ENCODE measurements at regions not wholly inside any gene's neighbourhood (a gene's known extent, or its start where the extent isn't known, plus 50 kb on each side); places are given as distances from the start of the nearest gene placed in this dataset.

GRCh38 chr18:60147323-60147722, 225.3 kb downstream of the MC4R start:
- Histone ChIP-seq H3K36me3 (ENCODE audit: control insufficient read depth, insufficient read depth, low read length) (no peaks in the 10 kb centered on the region), H2BK120ac (ENCODE audit: low read depth, low read length) (no peak overlapping the region), H2AK5ac (ENCODE audit: low read length) (no peak overlapping the region), H3K27me3 (ENCODE audit: insufficient read depth, low read length, poor library complexity) (no peaks in the 10 kb centered on the region), H2BK15ac (replicated peaks; ENCODE audit: low read depth) (no peak overlapping the region), H3K4me1 (ENCODE audit: control insufficient read depth, low read depth, low read length) (no peaks in the 10 kb centered on the region), H4K8ac (ENCODE audit: low read depth, low read length) (no peak overlapping the region), H3K23ac (ENCODE audit: low read length) (no peak overlapping the region), H4K5ac (ENCODE audit: low read length) (no peak overlapping the region), H3K79me1 (ENCODE audit: low read length) (no peaks in the 10 kb centered on the region), H3K4me3 (ENCODE audit: low read length) (no peak overlapping the region), H3K79me2 (ENCODE audit: control insufficient read depth, insufficient read depth, low read length) (no peaks in the 10 kb centered on the region), H3K4me2 (ENCODE audit: low read length) (no peak overlapping the region), H3K9ac (ENCODE audit: low read length) (no peak overlapping the region), H3K27ac (ENCODE audit: low read depth, low read length) (no peak overlapping the region), H3K18ac (ENCODE audit: low read length) (no peak overlapping the region), H2BK5ac (ENCODE audit: low read length) (no peak overlapping the region), H3K4ac (ENCODE audit: low read depth, low read length) (no peak overlapping the region), H3K56ac (ENCODE audit: low read length) (no peak overlapping the region)
- no CpG with 5 or more reads among the region's 5 CpGs for WGBS (ENCODE audit: extremely low coverage, insufficient coverage, low lambda C conversion rate)
- DNase-seq, result no peak

- Histone ChIP-seq H3K4ac (ENCODE audit: low read depth, low read length) (no peak overlapping the region), H3K79me1 (ENCODE audit: low read length) (no peaks in the 10 kb centered on the region), H3K18ac (ENCODE audit: low read length) (no peak overlapping the region), H3K79me2 (ENCODE audit: control insufficient read depth, insufficient read depth, low read length) (no peaks in the 10 kb centered on the region), H3K4me1 (ENCODE audit: control insufficient read depth, low read depth, low read length) (no peaks in the 10 kb centered on the region), H2BK15ac (replicated peaks; ENCODE audit: low read depth) (no peak overlapping the region), H4K5ac (ENCODE audit: low read length) (no peak overlapping the region), H3K27me3 (ENCODE audit: insufficient read depth, low read length, poor library complexity) (no peaks in the 10 kb centered on the region), H3K27ac (ENCODE audit: low read depth, low read length) (no peak overlapping the region), H3K23ac (ENCODE audit: low read length) (no peak overlapping the region), H4K8ac (ENCODE audit: low read depth, low read length) (no peak overlapping the region), H3K56ac (ENCODE audit: low read length) (no peak overlapping the region), H2BK120ac (ENCODE audit: low read depth, low read length) (no peak overlapping the region), H2AK5ac (ENCODE audit: low read length) (no peak overlapping the region), H3K4me3 (ENCODE audit: low read length) (no peak overlapping the region), H3K4me2 (ENCODE audit: low read length) (no peak overlapping the region), H3K9ac (ENCODE audit: low read length) (no peak overlapping the region), H2BK5ac (ENCODE audit: low read length) (no peak overlapping the region), H3K36me3 (ENCODE audit: control insufficient read depth, insufficient read depth, low read length) (no peaks in the 10 kb centered on the region)
- no peak for DNase-seq
- no CpG with 5 or more reads among the region's 11 CpGs for WGBS (ENCODE audit: extremely low coverage, insufficient coverage, low lambda C conversion rate)
These were observed 226.2 kb downstream of the MC4R start for GRCh38 chr18:60146220-60146960.

- no peaks in the 10 kb centered on the region for H3K36me3 ChIP-seq (ENCODE audit: control insufficient read depth, insufficient read depth, low read length)
- H2BK120ac ChIP-seq (ENCODE audit: low read depth, low read length), result no peak overlapping the region
- no peaks in the 10 kb centered on the region for H3K4me1 ChIP-seq (ENCODE audit: control insufficient read depth, low read depth, low read length)
- H3K23ac ChIP-seq (ENCODE audit: low read length), result no peak overlapping the region
- peak; percentile 13 for DNase-seq
- no peaks in the 10 kb centered on the region for H3K79me1 ChIP-seq (ENCODE audit: low read length)
- no peaks in the 10 kb centered on the region for H3K27me3 ChIP-seq (ENCODE audit: insufficient read depth, low read length, poor library complexity)
- H2BK15ac ChIP-seq (replicated peaks; ENCODE audit: low read depth), result no peak overlapping the region
- H3K4ac ChIP-seq (ENCODE audit: low read depth, low read length), result no peak overlapping the region
- H2BK5ac ChIP-seq (ENCODE audit: low read length), result no peak overlapping the region
- H3K9ac ChIP-seq (ENCODE audit: low read length), result no peak overlapping the region
- H3K79me2 ChIP-seq (ENCODE audit: control insufficient read depth, insufficient read depth, low read length), result no peaks in the 10 kb centered on the region
- H4K5ac ChIP-seq (ENCODE audit: low read length), result no peak overlapping the region
- no peak overlapping the region for H3K27ac ChIP-seq (ENCODE audit: low read depth, low read length)
- no CpG with 5 or more reads among the region's 2 CpGs for WGBS (ENCODE audit: extremely low coverage, insufficient coverage, low lambda C conversion rate)
- no peak overlapping the region for H2AK5ac ChIP-seq (ENCODE audit: low read length)
- H3K4me2 ChIP-seq (ENCODE audit: low read length), result no peak overlapping the region
- H3K4me3 ChIP-seq (ENCODE audit: low read length), result no peak overlapping the region
- no peak overlapping the region for H3K56ac ChIP-seq (ENCODE audit: low read length)
- H4K8ac ChIP-seq (ENCODE audit: low read depth, low read length), result no peak overlapping the region
- H3K18ac ChIP-seq (ENCODE audit: low read length), result no peak overlapping the region
These were observed 226.8 kb downstream of the MC4R start for GRCh38 chr18:60145776-60146175.

- H4K8ac ChIP-seq (ENCODE audit: low read depth, low read length), result no peak overlapping the region
These were observed 235.0 kb downstream of the PMAIP1 start for GRCh38 chr18:60134806-60135205.

GRCh38 chr18:60130284-60130683, 230.5 kb downstream of the PMAIP1 start:
- Histone ChIP-seq H3K27me3 (ENCODE audit: insufficient read depth, low read length, poor library complexity) (no peaks in the 10 kb centered on the region), H3K27ac (ENCODE audit: low read depth, low read length) (no peak overlapping the region), H3K4ac (ENCODE audit: low read depth, low read length) (no peak overlapping the region), H3K18ac (ENCODE audit: low read length) (no peak overlapping the region), H2AK5ac (ENCODE audit: low read length) (no peak overlapping the region), H2BK15ac (replicated peaks; ENCODE audit: low read depth) (no peak overlapping the region), H4K8ac (ENCODE audit: low read depth, low read length) (no peak overlapping the region), H3K4me3 (ENCODE audit: low read length) (no peak overlapping the region), H3K79me2 (ENCODE audit: control insufficient read depth, insufficient read depth, low read length) (no peaks in the 10 kb centered on the region), H4K5ac (ENCODE audit: low read length) (no peak overlapping the region), H3K23ac (ENCODE audit: low read length) (no peak overlapping the region), H2BK120ac (ENCODE audit: low read depth, low read length) (no peak overlapping the region), H3K4me1 (ENCODE audit: control insufficient read depth, low read depth, low read length) (no peaks in the 10 kb centered on the region), H3K56ac (ENCODE audit: low read length) (no peak overlapping the region), H3K4me2 (ENCODE audit: low read length) (no peak overlapping the region), H3K36me3 (ENCODE audit: control insufficient read depth, insufficient read depth, low read length) (no peaks in the 10 kb centered on the region), H2BK5ac (ENCODE audit: low read length) (no peak overlapping the region), H3K9ac (ENCODE audit: low read length) (no peak overlapping the region), H3K79me1 (ENCODE audit: low read length) (no peaks in the 10 kb centered on the region)
- no peak for DNase-seq

More at GRCh38 chr18:60134806-60135205, 235.0 kb downstream of the PMAIP1 start:
- H3K9ac ChIP-seq (ENCODE audit: low read length), result no peak overlapping the region
- H3K27ac ChIP-seq (ENCODE audit: low read depth, low read length), result no peak overlapping the region
- H2BK5ac ChIP-seq (ENCODE audit: low read length), result no peak overlapping the region
- WGBS (ENCODE audit: extremely low coverage, insufficient coverage, low lambda C conversion rate), result no CpG with 5 or more reads among the region's 1 CpG
- no peak overlapping the region for H3K56ac ChIP-seq (ENCODE audit: low read length)
- no peak for DNase-seq
- no peak overlapping the region for H2AK5ac ChIP-seq (ENCODE audit: low read length)
- H3K36me3 ChIP-seq (ENCODE audit: control insufficient read depth, insufficient read depth, low read length), result no peaks in the 10 kb centered on the region
- H3K18ac ChIP-seq (ENCODE audit: low read length), result no peak overlapping the region
- no peaks in the 10 kb centered on the region for H3K79me2 ChIP-seq (ENCODE audit: control insufficient read depth, insufficient read depth, low read length)
- H3K4ac ChIP-seq (ENCODE audit: low read depth, low read length), result no peak overlapping the region
- no peak overlapping the region for H3K4me3 ChIP-seq (ENCODE audit: low read length)
- H3K4me1 ChIP-seq (ENCODE audit: control insufficient read depth, low read depth, low read length), result no peaks in the 10 kb centered on the region
- H3K23ac ChIP-seq (ENCODE audit: low read length), result no peak overlapping the region
- no peaks in the 10 kb centered on the region for H3K79me1 ChIP-seq (ENCODE audit: low read length)
- no peak overlapping the region for H3K4me2 ChIP-seq (ENCODE audit: low read length)
- no peak overlapping the region for H4K5ac ChIP-seq (ENCODE audit: low read length)
- no peak overlapping the region for H2BK120ac ChIP-seq (ENCODE audit: low read depth, low read length)
- H2BK15ac ChIP-seq (replicated peaks; ENCODE audit: low read depth), result no peak overlapping the region
- H3K27me3 ChIP-seq (ENCODE audit: insufficient read depth, low read length, poor library complexity), result no peaks in the 10 kb centered on the region

GRCh38 chr18:60123031-60123430, 223.2 kb downstream of the PMAIP1 start:
- H2BK120ac ChIP-seq (ENCODE audit: low read depth, low read length), result no peak overlapping the region
- WGBS (ENCODE audit: extremely low coverage, insufficient coverage, low lambda C conversion rate), result no CpG with 5 or more reads among the region's 1 CpG
- no peak for DNase-seq
- H3K4me1 ChIP-seq (ENCODE audit: control insufficient read depth, low read depth, low read length), result no peaks in the 10 kb centered on the region
- no peak overlapping the region for H4K5ac ChIP-seq (ENCODE audit: low read length)
- H3K4me3 ChIP-seq (ENCODE audit: low read length), result no peak overlapping the region
- H2BK5ac ChIP-seq (ENCODE audit: low read length), result no peak overlapping the region
- no peaks in the 10 kb centered on the region for H3K79me2 ChIP-seq (ENCODE audit: control insufficient read depth, insufficient read depth, low read length)
- no peak overlapping the region for H3K9ac ChIP-seq (ENCODE audit: low read length)
- no peaks in the 10 kb centered on the region for H3K79me1 ChIP-seq (ENCODE audit: low read length)
- no peak overlapping the region for H3K18ac ChIP-seq (ENCODE audit: low read length)
- no peak overlapping the region for H2BK15ac ChIP-seq (replicated peaks; ENCODE audit: low read depth)
- H3K27me3 ChIP-seq (ENCODE audit: insufficient read depth, low read length, poor library complexity), result no peaks in the 10 kb centered on the region
- H4K8ac ChIP-seq (ENCODE audit: low read depth, low read length), result no peak overlapping the region
- no peak overlapping the region for H3K27ac ChIP-seq (ENCODE audit: low read depth, low read length)
- H2AK5ac ChIP-seq (ENCODE audit: low read length), result no peak overlapping the region
- H3K4ac ChIP-seq (ENCODE audit: low read depth, low read length), result no peak overlapping the region
- no peak overlapping the region for H3K56ac ChIP-seq (ENCODE audit: low read length)
- no peak overlapping the region for H3K4me2 ChIP-seq (ENCODE audit: low read length)
- H3K36me3 ChIP-seq (ENCODE audit: control insufficient read depth, insufficient read depth, low read length), result no peaks in the 10 kb centered on the region
- H3K23ac ChIP-seq (ENCODE audit: low read length), result no peak overlapping the region
